Fibroblast of mammary gland (primary cell): ENCODE measurements at regions not wholly inside any gene's neighbourhood (a gene's known extent, or its start where the extent isn't known, plus 50 kb on each side); places are given as distances from the start of the nearest gene placed in this dataset.

Experiments used
- DNase-seq: peaks from one replicate; pipeline ENCODE4 v3.0.0-alpha.2; 2010; ENCODE audit warnings: low read depth
- H3K4me3 ChIP-seq: 2 replicates; pipeline ENCODE4 v1.5.1; 2011; ENCODE audit warnings: low read depth, mild to moderate bottlenecking, low read length, moderate library complexity; ENCODE audit not compliant: control insufficient read depth
- CTCF ChIP-seq: conservative IDR thresholded peaks from 2 replicates; pipeline ENCODE4 v1.5.1; 2011; ENCODE audit warnings: low read depth, low read length, inconsistent platforms; ENCODE audit not compliant: control insufficient read depth, insufficient read depth

GRCh38 chr21:35664683-35665082 is 395.6 kb downstream of the SETD4 start:
- H3K4me3 ChIP-seq, result no peak overlapping the region
- DNase-seq, result no peak
- no peak for TF ChIP-seq CTCF

- no peak for TF ChIP-seq CTCF
- H3K4me3 ChIP-seq, result no peak overlapping the region
- DNase-seq, result no peak
Observed at GRCh38 chr21:35663856-35664606, 396.3 kb downstream of the SETD4 start.

GRCh38 chr21:35658242-35658641 is 402.1 kb downstream of the SETD4 start:
- no peak overlapping the region for H3K4me3 ChIP-seq
- DNase-seq, result peak; percentile 94
- TF ChIP-seq CTCF, result no peak

- DNase-seq, result no peak
- TF ChIP-seq CTCF, result no peak
- H3K4me3 ChIP-seq, result no peak overlapping the region
Observed at GRCh38 chr21:35652872-35653271, 407.5 kb downstream of the SETD4 start.

- TF ChIP-seq CTCF, result no peak
- H3K4me3 ChIP-seq, result no peak overlapping the region
- DNase-seq, result peak; percentile 44
Observed at GRCh38 chr21:35652196-35652595, 408.1 kb downstream of the SETD4 start.

GRCh38 chr21:35651196-35651595 is 409.1 kb downstream of the SETD4 start:
- TF ChIP-seq CTCF, result no peak

More at GRCh38 chr21:35651196-35651595, 409.1 kb downstream of the SETD4 start:
- DNase-seq, result no peak
- no peak overlapping the region for H3K4me3 ChIP-seq
